Hepatocyte (in vitro differentiated cells): ENCODE measurements at regions not wholly inside any gene's neighbourhood (a gene's known extent, or its start where the extent isn't known, plus 50 kb on each side); places are given as distances from the start of the nearest gene placed in this dataset.

Experiments used
- EZH2 ChIP-seq: fragments of 200-600 bp; sonication (generic); IDR thresholded peaks from 2 replicates; pipeline ENCODE4 v1.6.1; 2016; ENCODE audit warnings: antibody characterized with exemption, mild to moderate bottlenecking, borderline replicate concordance
- TF ChIP-seq, protein P1 (sequence below): fragments of 200-600 bp; sonication (generic); IDR thresholded peaks from 2 replicates; pipeline ENCODE4 v1.5.1; 2016; ENCODE audit warnings: antibody characterized with exemption, mild to moderate bottlenecking; ENCODE audit not compliant: poor library complexity

DNA sequence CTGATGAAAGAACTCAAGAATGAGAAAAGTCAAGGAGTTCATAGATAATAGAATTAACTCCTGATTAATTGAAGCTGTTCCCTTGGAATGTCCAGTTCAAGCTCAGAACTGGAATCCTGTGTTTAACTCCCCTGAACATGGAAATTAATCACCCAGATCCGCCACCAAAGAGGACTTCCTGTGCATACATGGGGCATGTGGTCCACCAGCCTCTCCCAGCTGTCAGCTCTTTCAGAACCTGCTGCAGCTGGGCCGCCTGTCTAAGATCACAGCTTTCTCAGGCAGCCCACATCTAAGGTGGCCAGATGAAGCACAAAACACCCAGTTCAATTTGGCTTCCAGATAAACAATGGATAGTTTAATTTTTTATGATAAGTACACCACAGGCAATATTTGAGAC is 203.7 kb upstream of the COX10 start:
- TF ChIP-seq, protein P1, sequence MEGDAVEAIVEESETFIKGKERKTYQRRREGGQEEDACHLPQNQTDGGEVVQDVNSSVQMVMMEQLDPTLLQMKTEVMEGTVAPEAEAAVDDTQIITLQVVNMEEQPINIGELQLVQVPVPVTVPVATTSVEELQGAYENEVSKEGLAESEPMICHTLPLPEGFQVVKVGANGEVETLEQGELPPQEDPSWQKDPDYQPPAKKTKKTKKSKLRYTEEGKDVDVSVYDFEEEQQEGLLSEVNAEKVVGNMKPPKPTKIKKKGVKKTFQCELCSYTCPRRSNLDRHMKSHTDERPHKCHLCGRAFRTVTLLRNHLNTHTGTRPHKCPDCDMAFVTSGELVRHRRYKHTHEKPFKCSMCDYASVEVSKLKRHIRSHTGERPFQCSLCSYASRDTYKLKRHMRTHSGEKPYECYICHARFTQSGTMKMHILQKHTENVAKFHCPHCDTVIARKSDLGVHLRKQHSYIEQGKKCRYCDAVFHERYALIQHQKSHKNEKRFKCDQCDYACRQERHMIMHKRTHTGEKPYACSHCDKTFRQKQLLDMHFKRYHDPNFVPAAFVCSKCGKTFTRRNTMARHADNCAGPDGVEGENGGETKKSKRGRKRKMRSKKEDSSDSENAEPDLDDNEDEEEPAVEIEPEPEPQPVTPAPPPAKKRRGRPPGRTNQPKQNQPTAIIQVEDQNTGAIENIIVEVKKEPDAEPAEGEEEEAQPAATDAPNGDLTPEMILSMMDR, result no peak
- TF ChIP-seq EZH2, result no peak
